Retina (tissue), 1 donor: ENCODE measurements at regions not wholly inside any gene's neighbourhood (a gene's known extent, or its start where the extent isn't known, plus 50 kb on each side); places are given as distances from the start of the nearest gene placed in this dataset.

ENCODE experiments used
- DNase-seq: peaks from one replicate; pipeline ENCODE4 v3.0.0-alpha.2; 2016

GRCh38 chr16:54466233-54466632 is 179.6 kb upstream of the IRX3 start:
- DNase-seq = no peak

- no peak for DNase-seq
Observed at GRCh38 chr16:54465063-54465462, 178.5 kb upstream of the IRX3 start.

GRCh38 chr16:54462771-54463170 is 176.2 kb upstream of the IRX3 start:
- DNase-seq = no peak

- DNase-seq = no peak
Observed at GRCh38 chr16:54462151-54462651, 175.6 kb upstream of the IRX3 start.

- DNase-seq = no peak
Observed at GRCh38 chr16:54460263-54460860, 173.8 kb upstream of the IRX3 start.

GRCh38 chr16:54459509-54460262 is 173.1 kb upstream of the IRX3 start:
- no peak for DNase-seq

- no peak for DNase-seq
Observed at GRCh38 chr16:54458923-54459322, 172.3 kb upstream of the IRX3 start.

- no peak for DNase-seq
Observed at GRCh38 chr16:54456291-54456690, 169.7 kb upstream of the IRX3 start.

- DNase-seq = no peak
Observed at GRCh38 chr16:54455030-54455725, 168.6 kb upstream of the IRX3 start.

GRCh38 chr16:54454616-54455015 is 168.0 kb upstream of the IRX3 start:
- no peak for DNase-seq

- DNase-seq = no peak
Observed at GRCh38 chr16:54453871-54454270, 167.3 kb upstream of the IRX3 start.

GRCh38 chr16:54447576-54448440 is 161.2 kb upstream of the IRX3 start:
- DNase-seq = no peak

- peak; percentile 84 for DNase-seq
Observed at GRCh38 chr16:54446639-54447038, 160.1 kb upstream of the IRX3 start.

- DNase-seq = no peak
Observed at GRCh38 chr16:54444851-54445458, 158.4 kb upstream of the IRX3 start.

- no peak for DNase-seq
Observed at GRCh38 chr16:54443839-54444238, 157.3 kb upstream of the IRX3 start.

- no peak for DNase-seq
Observed at GRCh38 chr16:54443352-54443751, 156.8 kb upstream of the IRX3 start.

GRCh38 chr16:54442864-54443263 is 156.3 kb upstream of the IRX3 start:
- no peak for DNase-seq

GRCh38 chr16:54438469-54438868 is 151.9 kb upstream of the IRX3 start:
- no peak for DNase-seq

GRCh38 chr16:54437921-54438320 is 151.3 kb upstream of the IRX3 start:
- DNase-seq = no peak

- no peak for DNase-seq
Observed at GRCh38 chr16:54437401-54437800, 150.8 kb upstream of the IRX3 start.

- DNase-seq = no peak
Observed at GRCh38 chr16:54436346-54436745, 149.8 kb upstream of the IRX3 start.

- no peak for DNase-seq
Observed at GRCh38 chr16:54434859-54435258, 148.3 kb upstream of the IRX3 start.

GRCh38 chr16:54432897-54433229 is 146.3 kb upstream of the IRX3 start:
- no peak for DNase-seq
